ENCODE measurements at regions not wholly inside any gene's neighbourhood (a gene's known extent, or its start where the extent isn't known, plus 50 kb on each side); places are given as distances from the start of the nearest gene placed in this dataset.

DNA sequence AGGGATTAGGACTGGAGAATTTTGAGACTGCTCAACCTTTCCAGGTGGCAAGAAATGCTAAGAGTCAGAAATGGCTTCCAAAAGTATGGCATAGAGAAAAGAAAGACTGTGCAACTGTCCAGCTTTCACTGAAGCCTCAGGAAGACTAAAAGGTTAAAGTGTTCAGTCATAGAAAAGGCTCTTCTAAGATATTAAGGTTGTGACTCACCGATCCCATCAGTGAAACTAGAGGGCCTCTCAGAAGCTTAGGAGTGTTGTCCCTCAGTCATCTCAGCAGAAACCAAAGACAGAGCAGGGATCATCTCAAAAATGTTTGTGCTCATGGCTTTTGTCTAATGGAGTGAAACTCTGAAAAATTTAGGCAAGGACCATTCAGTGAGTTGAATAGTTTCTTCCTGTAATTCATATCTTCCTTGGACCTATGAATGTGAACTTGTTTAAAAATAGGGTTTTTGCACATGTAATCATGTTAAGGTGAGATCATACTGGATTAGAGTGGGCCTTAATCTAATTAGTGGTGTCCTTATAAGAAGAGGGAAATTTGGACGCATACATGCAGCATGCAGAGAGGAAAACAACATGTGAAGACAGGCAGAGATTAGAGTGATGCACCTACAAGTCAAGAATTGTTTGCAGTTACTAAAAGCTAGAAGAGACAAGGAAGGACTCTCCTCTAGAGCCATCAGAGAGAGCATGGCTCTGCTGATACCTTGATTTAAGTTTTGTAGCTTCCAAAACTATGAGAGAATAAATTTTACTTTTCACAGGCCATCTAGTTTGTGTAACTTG, 71.3 kb downstream of the RPE65 start:
- H3K27me3 ChIP-seq (ENCODE audit: control insufficient read depth, insufficient read depth, low read length) = no peaks in the 10 kb centered on the region
- DNase-seq (ENCODE audit: low read depth) (peak; percentile 75), FAIRE-seq (no peak)
- TF ChIP-seq, protein P1, sequence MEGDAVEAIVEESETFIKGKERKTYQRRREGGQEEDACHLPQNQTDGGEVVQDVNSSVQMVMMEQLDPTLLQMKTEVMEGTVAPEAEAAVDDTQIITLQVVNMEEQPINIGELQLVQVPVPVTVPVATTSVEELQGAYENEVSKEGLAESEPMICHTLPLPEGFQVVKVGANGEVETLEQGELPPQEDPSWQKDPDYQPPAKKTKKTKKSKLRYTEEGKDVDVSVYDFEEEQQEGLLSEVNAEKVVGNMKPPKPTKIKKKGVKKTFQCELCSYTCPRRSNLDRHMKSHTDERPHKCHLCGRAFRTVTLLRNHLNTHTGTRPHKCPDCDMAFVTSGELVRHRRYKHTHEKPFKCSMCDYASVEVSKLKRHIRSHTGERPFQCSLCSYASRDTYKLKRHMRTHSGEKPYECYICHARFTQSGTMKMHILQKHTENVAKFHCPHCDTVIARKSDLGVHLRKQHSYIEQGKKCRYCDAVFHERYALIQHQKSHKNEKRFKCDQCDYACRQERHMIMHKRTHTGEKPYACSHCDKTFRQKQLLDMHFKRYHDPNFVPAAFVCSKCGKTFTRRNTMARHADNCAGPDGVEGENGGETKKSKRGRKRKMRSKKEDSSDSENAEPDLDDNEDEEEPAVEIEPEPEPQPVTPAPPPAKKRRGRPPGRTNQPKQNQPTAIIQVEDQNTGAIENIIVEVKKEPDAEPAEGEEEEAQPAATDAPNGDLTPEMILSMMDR (IDR thresholded peaks at IDR 0.05; ENCODE audit: insufficient read depth, low read length, severe bottlenecking) = no peak
- H3K4me3 ChIP-seq (ENCODE audit: low read depth, low read length) = no peak overlapping the region
- H3K36me3 ChIP-seq (ENCODE audit: control insufficient read depth, insufficient read depth, low read length) = no peaks in the 10 kb centered on the region

GRCh38 chr1:68377098-68377497, 72.7 kb downstream of the RPE65 start:
- Histone ChIP-seq H3K4me3 (ENCODE audit: low read depth, low read length) (no peak overlapping the region), H3K27me3 (ENCODE audit: control insufficient read depth, insufficient read depth, low read length) (no peaks in the 10 kb centered on the region), H3K36me3 (ENCODE audit: control insufficient read depth, insufficient read depth, low read length) (no peaks in the 10 kb centered on the region)
- TF ChIP-seq, protein P1 (IDR thresholded peaks at IDR 0.05; ENCODE audit: insufficient read depth, low read length, severe bottlenecking) = no peak
- DNase-seq (ENCODE audit: low read depth) (no peak), FAIRE-seq (no peak)

- Histone ChIP-seq H3K36me3 (ENCODE audit: control insufficient read depth, insufficient read depth, low read length) (no peaks in the 10 kb centered on the region), H3K27me3 (ENCODE audit: control insufficient read depth, insufficient read depth, low read length) (no peaks in the 10 kb centered on the region), H3K4me3 (ENCODE audit: low read depth, low read length) (no peak overlapping the region)
- TF ChIP-seq, protein P1 (IDR thresholded peaks at IDR 0.05; ENCODE audit: insufficient read depth, low read length, severe bottlenecking) = no peak
- FAIRE-seq = no peak
- DNase-seq (ENCODE audit: low read depth) = no peak
Measured at GRCh38 chr1:68376441-68376840, 73.3 kb downstream of the RPE65 start.

- TF ChIP-seq, protein P1 (IDR thresholded peaks at IDR 0.05; ENCODE audit: insufficient read depth, low read length, severe bottlenecking) = no peak
- FAIRE-seq (no peak), DNase-seq (ENCODE audit: low read depth) (no peak)
Measured at GRCh38 chr1:68375919-68376318, 73.8 kb downstream of the RPE65 start.

GRCh38 chr1:68373173-68373572, 76.6 kb downstream of the RPE65 start:
- TF ChIP-seq, protein P1 (IDR thresholded peaks at IDR 0.05; ENCODE audit: insufficient read depth, low read length, severe bottlenecking) = no peak
- FAIRE-seq = no peak

More at GRCh38 chr1:68375919-68376318, 73.8 kb downstream of the RPE65 start:
- H3K27me3 ChIP-seq (ENCODE audit: control insufficient read depth, insufficient read depth, low read length) = no peaks in the 10 kb centered on the region
- no peaks in the 10 kb centered on the region for H3K36me3 ChIP-seq (ENCODE audit: control insufficient read depth, insufficient read depth, low read length)
- H3K4me3 ChIP-seq (ENCODE audit: low read depth, low read length) = no peak overlapping the region

GRCh38 chr1:68372487-68372886, 77.3 kb downstream of the RPE65 start:
- FAIRE-seq (no peak), DNase-seq (ENCODE audit: low read depth) (no peak)
- Histone ChIP-seq H3K36me3 (ENCODE audit: control insufficient read depth, insufficient read depth, low read length) (no peaks in the 10 kb centered on the region), H3K4me3 (ENCODE audit: low read depth, low read length) (no peak overlapping the region), H3K27me3 (ENCODE audit: control insufficient read depth, insufficient read depth, low read length) (no peaks in the 10 kb centered on the region)
- TF ChIP-seq, protein P1 (IDR thresholded peaks at IDR 0.05; ENCODE audit: insufficient read depth, low read length, severe bottlenecking) = no peak

More at GRCh38 chr1:68373173-68373572, 76.6 kb downstream of the RPE65 start:
- Histone ChIP-seq H3K36me3 (ENCODE audit: control insufficient read depth, insufficient read depth, low read length) (no peaks in the 10 kb centered on the region), H3K4me3 (ENCODE audit: low read depth, low read length) (no peak overlapping the region), H3K27me3 (ENCODE audit: control insufficient read depth, insufficient read depth, low read length) (no peaks in the 10 kb centered on the region)
- DNase-seq (ENCODE audit: low read depth) = no peak
